DOHH2 (cell line): ENCODE measurements at regions not wholly inside any gene's neighbourhood (a gene's known extent, or its start where the extent isn't known, plus 50 kb on each side); places are given as distances from the start of the nearest gene placed in this dataset.
"Not testable (repeated sequence)": the region's sequence is repeated elsewhere in the genome, so short reads cannot be mapped to it uniquely, and the experiment has no call there.

Source experiments
- H3F3A ChIP-seq: fragments of 200-600 bp; sonication (generic), shearing (Covaris generic); 2 replicates; pipeline ENCODE4 v1.6.0; 2016; ENCODE audit warnings: antibody characterized with exemption, mild to moderate bottlenecking; ENCODE audit not compliant: control insufficient read depth, insufficient read depth
- H3K27ac ChIP-seq: fragments of 200-600 bp; sonication (generic); 2 replicates; pipeline ENCODE4 v1.5.1; 2014; ENCODE audit warnings: low read depth, mild to moderate bottlenecking, low read length, moderate library complexity
- H3K27me3 ChIP-seq: fragments of 200-600 bp; sonication (generic); 2 replicates; pipeline ENCODE4 v1.6.1; 2014; ENCODE audit warnings: mild to moderate bottlenecking, low read length, mixed read lengths; ENCODE audit not compliant: control insufficient read depth
- H3K36me3 ChIP-seq: fragments of 200-600 bp; sonication (generic); 2 replicates; pipeline ENCODE4 v1.6.1; 2014; ENCODE audit warnings: mild to moderate bottlenecking, low read length, moderate library complexity, mixed read lengths; ENCODE audit not compliant: control insufficient read depth
- H3K4me1 ChIP-seq: fragments of 200-600 bp; sonication (generic); 2 replicates; pipeline ENCODE4 v1.6.1; 2014; ENCODE audit warnings: mild to moderate bottlenecking, low read length, mixed read lengths; ENCODE audit not compliant: control insufficient read depth
- H3K4me2 ChIP-seq: fragments of 200-600 bp; sonication (generic); 2 replicates; pipeline ENCODE4 v1.6.0; 2014; ENCODE audit warnings: mild to moderate bottlenecking, low read length, moderate library complexity
- H3K4me3 ChIP-seq: fragments of 200-600 bp; sonication (generic); 2 replicates; pipeline ENCODE4 v1.5.1; 2014; ENCODE audit warnings: mild to moderate bottlenecking, low read length, mixed read lengths
- H3K79me2 ChIP-seq: fragments of 200-600 bp; sonication (generic); 2 replicates; pipeline ENCODE4 v1.6.1; 2014; ENCODE audit warnings: mild to moderate bottlenecking, low read length, mixed read lengths; ENCODE audit not compliant: control insufficient read depth
- H3K9me2 ChIP-seq: fragments of 200-600 bp; sonication (generic); replicated peaks from 2 replicates; pipeline ENCODE4 v1.6.1; 2014; ENCODE audit warnings: mild to moderate bottlenecking, low read length, mixed read lengths; ENCODE audit not compliant: control insufficient read depth
- H3K9me3 ChIP-seq: fragments of 200-600 bp; sonication (generic); 2 replicates; pipeline ENCODE4 v1.6.1; 2014; ENCODE audit warnings: antibody characterized with exemption, low read length, mixed read lengths; ENCODE audit not compliant: control insufficient read depth, insufficient read depth
- H4K20me1 ChIP-seq: fragments of 200-600 bp; sonication (generic); 2 replicates; pipeline ENCODE4 v1.6.0; 2014; ENCODE audit warnings: low read depth, mild to moderate bottlenecking, antibody characterized with exemption, low read length, moderate library complexity; ENCODE audit not compliant: control insufficient read depth, insufficient read depth
- EZH2phosphoT487 ChIP-seq: fragments of 200-600 bp; sonication (generic); IDR thresholded peaks from 2 replicates; pipeline ENCODE4 v1.6.1; 2017; ENCODE audit warnings: borderline replicate concordance, mild to moderate bottlenecking, antibody characterized with exemption, low read length, moderate library complexity, mixed read lengths
- TF ChIP-seq, protein P1 (sequence below): fragments of 200-600 bp; sonication (generic); IDR thresholded peaks from one replicate; pipeline ENCODE4 v1.5.1; 2014; ENCODE audit warnings: antibody characterized with exemption, mild to moderate bottlenecking, low read depth, low read length; ENCODE audit not compliant: poor library complexity, severe bottlenecking

GRCh38 chr10:21423338-21423737, 102.1 kb downstream of the SKIDA1 start:
- no peaks in the 10 kb centered on the region for H3F3A ChIP-seq
- no peak overlapping the region for H3K27ac ChIP-seq
- H3K79me2 ChIP-seq: no peaks in the 10 kb centered on the region
- H3K27me3 ChIP-seq: peaks cover 8% of the 10 kb centered on the region
- no peaks in the 10 kb centered on the region for H3K4me1 ChIP-seq
- no peaks in the 10 kb centered on the region for H4K20me1 ChIP-seq
- H3K9me3 ChIP-seq: no peaks in the 10 kb centered on the region
- H3K4me3 ChIP-seq: no peak overlapping the region
- TF ChIP-seq, protein P1, sequence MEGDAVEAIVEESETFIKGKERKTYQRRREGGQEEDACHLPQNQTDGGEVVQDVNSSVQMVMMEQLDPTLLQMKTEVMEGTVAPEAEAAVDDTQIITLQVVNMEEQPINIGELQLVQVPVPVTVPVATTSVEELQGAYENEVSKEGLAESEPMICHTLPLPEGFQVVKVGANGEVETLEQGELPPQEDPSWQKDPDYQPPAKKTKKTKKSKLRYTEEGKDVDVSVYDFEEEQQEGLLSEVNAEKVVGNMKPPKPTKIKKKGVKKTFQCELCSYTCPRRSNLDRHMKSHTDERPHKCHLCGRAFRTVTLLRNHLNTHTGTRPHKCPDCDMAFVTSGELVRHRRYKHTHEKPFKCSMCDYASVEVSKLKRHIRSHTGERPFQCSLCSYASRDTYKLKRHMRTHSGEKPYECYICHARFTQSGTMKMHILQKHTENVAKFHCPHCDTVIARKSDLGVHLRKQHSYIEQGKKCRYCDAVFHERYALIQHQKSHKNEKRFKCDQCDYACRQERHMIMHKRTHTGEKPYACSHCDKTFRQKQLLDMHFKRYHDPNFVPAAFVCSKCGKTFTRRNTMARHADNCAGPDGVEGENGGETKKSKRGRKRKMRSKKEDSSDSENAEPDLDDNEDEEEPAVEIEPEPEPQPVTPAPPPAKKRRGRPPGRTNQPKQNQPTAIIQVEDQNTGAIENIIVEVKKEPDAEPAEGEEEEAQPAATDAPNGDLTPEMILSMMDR: no peak
- no peak for TF ChIP-seq EZH2phosphoT487
- H3K9me2 ChIP-seq: no peaks in the 10 kb centered on the region
- H3K36me3 ChIP-seq: no peaks in the 10 kb centered on the region
- H3K4me2 ChIP-seq: no peak overlapping the region

GRCh38 chr10:21421794-21422193, 103.7 kb downstream of the SKIDA1 start:
- Histone ChIP-seq H3F3A (no peaks in the 10 kb centered on the region), H3K4me2 (no peak overlapping the region), H3K4me1 (no peaks in the 10 kb centered on the region), H3K9me3 (no peaks in the 10 kb centered on the region), H3K9me2 (no peaks in the 10 kb centered on the region), H3K79me2 (no peaks in the 10 kb centered on the region), H3K27me3 (peaks cover 8% of the 10 kb centered on the region), H4K20me1 (no peaks in the 10 kb centered on the region), H3K4me3 (no peak overlapping the region), H3K36me3 (no peaks in the 10 kb centered on the region), H3K27ac (no peak overlapping the region)
- TF ChIP-seq, protein P1: no peak
- no peak for TF ChIP-seq EZH2phosphoT487

DNA sequence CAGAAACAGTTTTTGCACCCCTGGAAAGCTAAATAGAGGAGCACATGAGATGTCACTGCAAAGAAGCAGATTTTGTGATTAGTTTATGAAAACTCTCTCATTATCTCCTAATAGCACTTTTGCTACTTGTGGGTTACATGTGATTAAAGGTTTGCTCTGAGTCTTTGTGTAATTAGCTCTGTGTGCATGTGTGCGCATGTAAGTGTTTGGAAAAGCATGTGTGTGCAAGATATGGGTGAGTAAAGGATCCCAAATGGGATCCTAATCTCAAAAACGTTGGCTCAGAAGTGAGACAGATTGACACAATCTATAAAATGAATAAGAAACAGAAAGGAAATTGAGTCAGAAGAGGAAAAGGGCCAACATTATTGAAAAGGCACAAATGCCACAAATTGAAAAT, 104.5 kb downstream of the SKIDA1 start:
- no peak overlapping the region for H3K4me2 ChIP-seq
- H3K4me3 ChIP-seq: no peak overlapping the region
- H3K36me3 ChIP-seq: no peaks in the 10 kb centered on the region
- H3K4me1 ChIP-seq: no peaks in the 10 kb centered on the region
- H3K79me2 ChIP-seq: no peaks in the 10 kb centered on the region
- H3K9me3 ChIP-seq: no peaks in the 10 kb centered on the region
- H3K27ac ChIP-seq: no peak overlapping the region
- H3K27me3 ChIP-seq: peaks cover 8% of the 10 kb centered on the region
- no peaks in the 10 kb centered on the region for H3K9me2 ChIP-seq
- no peaks in the 10 kb centered on the region for H4K20me1 ChIP-seq
- TF ChIP-seq EZH2phosphoT487: no peak
- TF ChIP-seq, protein P1: no peak
- H3F3A ChIP-seq: no peaks in the 10 kb centered on the region

GRCh38 chr10:21418981-21419576, 106.4 kb downstream of the SKIDA1 start:
- not testable (repeated sequence) for H3K36me3 ChIP-seq, H3K27ac ChIP-seq, H3K4me2 ChIP-seq, H3K9me3 ChIP-seq, H3K27me3 ChIP-seq, H3K79me2 ChIP-seq, H3K4me3 ChIP-seq, H3K9me2 ChIP-seq, H3F3A ChIP-seq, H3K4me1 ChIP-seq, H4K20me1 ChIP-seq
